Activated CD4-positive, alpha-beta T cell treated with anti-CD3 and anti-CD28 coated beads, Interleukin-2, Interleukin-4, amounts not matched to agents 100 ng/mL and 50 ng/mL, durations not matched to agents 16 hours and 8 hours (primary cell): ENCODE measurements at regions not wholly inside any gene's neighbourhood (a gene's known extent, or its start where the extent isn't known, plus 50 kb on each side); places are given as distances from the start of the nearest gene placed in this dataset.
A peak's percentile ranks its signal among the peaks of the same experiment; 100 is the strongest.
"Not testable (repeated sequence)": the region's sequence is repeated elsewhere in the genome, so short reads cannot be mapped to it uniquely, and the experiment has no call there.

Experiments used
- DNase-seq: peaks from one replicate; pipeline ENCODE4 v3.0.0-alpha.2; 2020; ENCODE audit warnings: low spot score

DNA sequence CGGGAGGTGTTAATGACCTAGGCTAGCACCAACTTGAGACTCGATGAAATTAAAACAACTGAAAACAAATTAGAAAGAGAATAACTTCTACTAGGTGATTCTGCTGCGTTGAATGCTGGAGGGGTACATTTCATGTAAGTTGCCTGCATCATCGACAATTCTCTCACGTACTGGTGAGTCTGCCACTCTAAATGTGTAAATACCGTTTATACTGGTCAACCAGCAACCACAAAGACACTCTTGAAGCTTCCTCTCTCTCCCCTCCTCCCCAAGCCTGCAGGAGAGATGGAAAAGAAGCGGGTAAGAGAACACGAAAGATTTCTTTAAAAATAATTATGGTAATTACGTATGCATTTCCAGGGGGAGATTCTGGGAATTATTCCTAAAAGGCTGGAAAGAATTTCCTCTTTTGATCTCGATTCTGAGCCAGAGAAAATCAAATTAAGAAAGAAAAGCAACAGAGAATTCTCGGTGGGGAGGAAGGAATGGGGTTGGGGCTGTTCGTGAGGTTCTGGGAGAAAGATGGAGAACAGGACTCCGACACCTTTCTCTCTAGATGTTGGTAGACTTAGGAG lies 68.6 kb upstream of the MRTFB start:
- DNase-seq: no peak

DNA sequence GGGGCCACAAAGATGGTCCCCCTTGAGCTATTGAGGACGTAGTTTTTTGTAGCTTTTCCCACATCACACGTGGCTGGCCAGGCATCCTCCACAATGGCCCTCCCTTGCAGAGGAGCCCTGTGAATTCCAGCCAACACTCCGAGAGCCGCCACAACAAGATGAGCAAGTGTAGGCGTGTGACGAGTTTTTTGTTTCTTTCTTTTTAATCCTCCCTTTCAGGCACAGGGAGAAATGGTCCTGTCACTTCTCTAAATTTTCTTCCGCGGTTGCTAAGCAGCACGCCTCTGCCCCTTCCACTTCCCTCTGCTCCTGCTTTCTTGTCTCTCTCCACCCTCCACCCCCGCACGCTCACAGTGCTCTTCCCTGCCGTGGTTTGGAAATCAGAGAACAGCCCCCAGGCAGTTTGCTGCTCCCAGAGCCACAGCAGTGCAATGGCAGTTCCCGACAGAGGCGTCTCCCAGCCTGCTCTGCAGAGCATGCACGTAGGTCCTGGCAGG lies 68.0 kb upstream of the MRTFB start:
- no peak for DNase-seq

DNA sequence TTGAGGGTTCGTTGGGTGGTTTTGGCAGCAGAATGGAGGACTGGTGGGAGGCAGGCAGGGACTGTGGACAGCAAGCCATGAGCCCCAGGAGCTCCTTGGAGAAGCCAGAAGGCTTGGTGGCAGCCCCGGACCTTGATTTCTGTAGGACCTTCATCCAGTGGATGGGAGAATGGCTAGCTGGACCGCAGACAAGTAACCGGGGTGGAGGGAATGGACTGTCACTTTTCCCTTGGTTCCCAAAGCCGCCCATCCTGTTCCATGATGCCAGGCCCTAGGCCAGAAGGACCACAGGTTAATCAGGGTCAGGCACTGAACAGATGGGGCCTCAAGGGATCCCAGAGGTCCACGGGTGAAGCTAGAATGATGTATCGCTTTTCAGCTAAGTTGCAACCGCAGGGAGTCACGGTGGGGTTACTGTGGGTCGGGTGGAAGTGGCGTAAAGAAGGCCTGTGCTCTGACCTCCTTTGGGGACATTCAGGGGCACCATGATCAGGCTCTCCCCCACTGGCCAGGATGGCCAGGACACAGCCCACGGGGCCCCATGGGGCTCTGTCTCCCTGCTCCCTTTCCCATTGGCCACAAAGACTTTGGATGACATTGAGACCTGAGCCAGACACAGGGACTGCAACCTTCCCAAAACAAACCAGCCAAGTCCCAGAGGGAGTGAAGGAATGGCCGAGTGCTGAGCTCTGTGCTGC lies 66.9 kb upstream of the MRTFB start:
- DNase-seq: no peak

DNA sequence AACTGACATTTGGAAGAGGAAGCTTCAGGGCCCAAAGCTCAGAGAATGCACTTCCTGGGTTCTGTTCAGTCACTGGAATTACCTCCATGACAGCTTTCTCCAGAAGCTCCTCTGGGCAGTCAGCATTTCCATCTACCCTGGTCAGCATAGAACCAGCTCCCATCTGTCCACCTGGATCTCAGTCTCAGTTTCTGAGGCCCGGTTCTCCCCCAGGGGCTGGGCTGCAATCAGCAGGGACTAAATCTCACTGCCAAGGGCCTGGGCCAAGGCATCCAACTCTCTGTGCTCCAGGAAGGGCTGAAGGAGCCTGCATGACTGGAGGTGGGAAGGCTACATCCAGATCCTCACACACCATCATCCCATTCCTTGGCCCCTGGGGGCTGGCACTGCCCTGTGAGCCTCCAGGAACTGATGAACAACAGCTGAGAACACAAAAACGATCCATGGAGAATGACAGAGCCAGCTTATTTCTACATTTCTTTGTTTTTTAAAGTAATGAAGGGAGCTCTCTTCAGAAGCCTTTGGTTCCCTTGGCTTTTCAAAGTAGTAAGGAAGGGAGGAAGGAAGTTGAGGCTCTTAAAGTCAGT lies 66.3 kb upstream of the MRTFB start:
- DNase-seq: no peak

DNA sequence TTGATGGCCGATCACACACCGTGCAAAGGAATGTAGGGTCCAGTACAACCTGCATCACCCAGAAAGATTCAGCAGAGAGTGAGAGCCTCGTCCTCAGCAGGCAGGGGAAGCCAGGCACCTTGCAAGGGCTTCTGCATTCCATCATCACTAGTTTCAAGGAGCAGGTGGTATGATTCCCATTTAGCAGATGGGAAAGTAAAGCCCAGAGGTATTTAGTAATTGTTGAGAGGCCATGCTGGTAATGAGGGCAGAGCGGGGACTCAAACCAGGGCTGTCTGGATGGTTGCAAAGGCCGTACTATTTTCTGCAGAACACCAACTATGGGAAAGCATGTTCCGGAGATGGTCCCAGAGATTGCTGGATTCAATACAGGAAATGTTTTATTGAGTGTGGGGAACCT lies 65.8 kb upstream of the MRTFB start:
- no peak for DNase-seq

DNA sequence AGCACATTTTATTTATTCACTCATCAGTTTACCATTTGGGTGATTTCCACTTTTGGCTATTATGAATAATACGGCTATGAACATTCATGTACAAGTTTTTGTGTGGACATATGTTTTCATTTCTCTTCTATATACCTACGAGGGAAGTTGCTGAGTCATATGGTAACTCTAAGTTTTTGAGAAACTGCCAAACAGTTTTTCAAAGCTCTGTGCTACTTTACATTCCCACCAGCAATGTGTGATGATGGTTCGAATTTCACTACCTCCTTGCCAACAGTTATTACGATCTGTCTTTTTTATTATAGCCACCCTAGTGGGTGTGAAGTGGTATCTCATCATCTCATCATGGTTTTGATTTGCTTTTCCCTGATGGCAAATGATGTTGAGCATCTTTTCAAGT lies 63.7 kb upstream of the MRTFB start:
- DNase-seq: peak; percentile 34

DNA sequence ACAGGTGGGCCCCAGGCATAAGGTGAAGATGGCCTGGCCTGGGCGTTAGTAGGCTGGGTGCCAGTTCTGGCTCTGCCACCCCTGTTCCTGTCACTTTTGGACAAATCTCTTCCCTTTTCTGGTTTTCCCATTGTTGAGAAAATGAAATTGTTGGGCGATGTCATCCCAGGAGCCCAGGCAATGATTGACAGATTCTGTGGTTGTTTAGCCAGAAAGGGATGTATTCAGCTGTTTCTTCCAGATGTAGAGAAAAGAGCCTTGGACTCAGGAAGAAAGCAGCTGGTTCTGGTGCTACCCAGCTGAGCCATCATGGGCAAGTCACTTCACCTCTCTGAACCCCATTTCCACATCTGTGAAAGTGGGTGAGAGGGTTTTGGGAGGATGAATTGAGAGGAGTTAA lies 60.1 kb upstream of the MRTFB start:
- DNase-seq: no peak

DNA sequence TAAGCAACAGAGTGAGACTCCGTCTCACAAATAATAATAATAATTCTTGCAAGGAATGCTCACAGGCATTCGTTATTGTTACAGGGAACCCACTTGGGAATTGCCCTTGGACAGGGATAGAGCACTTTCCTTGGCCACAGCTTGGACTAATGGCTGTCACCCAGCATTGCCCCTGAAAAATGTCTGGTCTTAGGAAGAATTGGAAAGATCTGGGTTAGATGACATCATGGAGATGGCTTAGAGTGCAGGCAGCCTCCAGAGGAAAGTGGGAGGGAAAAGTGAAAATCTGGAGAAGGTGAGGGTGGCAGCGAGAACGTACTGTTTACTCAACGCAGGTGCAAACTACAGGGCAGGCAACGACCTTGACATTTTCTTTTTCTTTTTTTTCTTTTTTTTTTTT lies 59.3 kb upstream of the MRTFB start:
- DNase-seq: no peak

DNA sequence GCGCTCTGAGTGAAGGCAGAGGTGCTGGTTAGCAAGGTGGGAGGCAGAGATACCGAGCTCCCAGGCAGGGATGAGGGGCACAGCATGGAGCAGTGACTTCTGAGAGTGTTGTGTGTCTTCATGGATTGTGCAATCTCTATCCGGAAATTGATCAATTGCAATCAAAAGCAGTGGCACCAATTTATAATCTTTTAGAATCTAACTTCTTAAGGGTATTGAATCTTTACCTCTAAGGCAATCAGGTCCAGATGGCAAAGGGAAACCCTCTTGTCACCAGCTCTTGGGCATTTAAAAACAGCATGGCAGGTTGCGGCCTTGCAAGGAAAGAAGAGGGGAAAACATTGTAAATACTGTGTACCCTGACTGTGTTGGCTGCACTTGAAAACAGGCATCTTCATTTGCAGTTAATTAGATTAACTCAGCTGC lies 58.0 kb upstream of the MRTFB start:
- DNase-seq: no peak

DNA sequence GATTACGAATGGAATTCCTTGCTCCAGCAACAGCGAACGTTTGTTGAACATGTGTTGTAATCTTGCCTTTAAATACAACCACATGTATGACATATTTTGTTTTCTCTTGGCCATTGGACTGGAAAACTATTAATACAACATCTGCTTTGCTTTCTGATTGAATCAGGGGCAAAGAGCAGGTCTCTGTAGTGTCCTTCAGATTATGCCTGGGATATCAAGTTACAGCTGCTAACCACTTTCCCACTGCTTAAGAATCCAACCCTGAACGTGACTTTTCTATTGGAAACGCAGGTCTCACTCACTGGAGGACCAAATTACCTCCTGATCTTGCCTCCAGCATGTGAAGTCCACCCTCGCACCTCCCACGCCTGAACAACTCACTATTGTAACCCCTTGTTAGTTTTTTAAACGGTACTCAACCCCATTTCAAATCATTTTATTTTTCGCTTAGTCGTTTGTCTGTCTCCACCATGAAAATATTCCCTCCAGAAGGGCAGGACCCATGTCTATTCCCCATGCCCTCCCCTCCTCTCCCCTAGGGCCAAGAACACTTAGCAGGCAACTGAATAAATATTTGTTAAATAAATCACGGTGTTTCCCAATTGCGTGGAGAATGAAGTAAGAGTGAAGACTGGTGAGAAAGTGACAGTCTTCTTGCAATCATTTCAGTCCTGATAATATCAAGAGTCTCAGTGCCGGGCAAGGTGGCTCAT lies 57.4 kb upstream of the MRTFB start:
- DNase-seq: no peak

DNA sequence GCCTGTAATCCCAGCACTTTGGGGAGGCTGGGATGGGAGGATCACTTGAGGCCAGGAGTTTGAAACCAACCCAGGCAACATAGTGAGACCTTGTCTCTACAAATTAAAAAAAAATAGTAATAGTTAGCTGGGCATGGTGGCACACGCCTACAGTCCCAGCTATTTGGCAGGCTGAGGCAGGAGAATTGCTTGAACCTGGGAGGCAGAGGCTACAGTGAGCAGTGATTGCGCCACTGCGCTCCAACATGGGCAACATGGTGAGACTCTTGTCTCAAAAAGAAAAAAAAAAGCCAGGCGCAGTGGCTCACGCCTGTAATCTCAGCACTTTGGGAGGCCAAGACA lies 56.9 kb upstream of the MRTFB start:
- no peak for DNase-seq

DNA sequence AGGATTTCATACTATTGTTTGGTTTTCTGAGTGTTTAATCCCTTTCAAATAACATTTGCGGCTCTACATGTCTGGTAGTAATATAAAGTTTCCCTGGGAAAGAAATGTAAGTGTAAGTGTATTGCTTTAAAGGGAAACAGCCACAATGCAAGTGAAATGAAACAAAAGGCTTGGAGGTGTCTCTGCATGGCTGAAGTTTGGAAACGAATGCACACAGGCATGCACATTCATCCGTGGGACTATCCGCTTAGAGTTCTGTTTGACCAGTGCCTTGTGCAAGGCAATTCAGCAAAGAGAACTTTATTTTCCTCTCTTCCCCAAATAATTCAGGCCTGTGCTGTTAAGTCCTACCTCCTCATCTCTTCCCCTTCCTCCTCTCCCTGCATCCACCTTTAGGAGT lies 56.1 kb upstream of the MRTFB start:
- no peak for DNase-seq

DNA sequence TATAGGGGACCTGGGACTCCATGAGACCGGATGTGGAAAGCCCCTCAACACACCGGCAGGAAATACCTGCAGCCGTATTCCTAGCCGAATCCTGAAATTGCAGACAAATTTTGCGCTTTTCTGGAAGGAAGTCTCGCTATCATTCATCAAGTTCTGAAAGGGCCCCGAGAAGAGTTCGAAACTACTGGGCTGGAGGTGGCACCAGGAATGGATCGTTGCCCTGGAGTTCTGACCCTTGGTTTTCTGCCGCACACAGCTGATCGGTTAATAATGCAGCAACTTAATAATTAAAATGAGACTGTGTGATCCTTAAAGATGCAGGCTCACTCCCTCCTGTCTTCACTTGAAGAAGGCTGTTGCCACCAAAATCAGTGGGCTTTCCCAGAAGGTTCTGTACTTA lies 55.7 kb upstream of the MRTFB start:
- no peak for DNase-seq

DNA sequence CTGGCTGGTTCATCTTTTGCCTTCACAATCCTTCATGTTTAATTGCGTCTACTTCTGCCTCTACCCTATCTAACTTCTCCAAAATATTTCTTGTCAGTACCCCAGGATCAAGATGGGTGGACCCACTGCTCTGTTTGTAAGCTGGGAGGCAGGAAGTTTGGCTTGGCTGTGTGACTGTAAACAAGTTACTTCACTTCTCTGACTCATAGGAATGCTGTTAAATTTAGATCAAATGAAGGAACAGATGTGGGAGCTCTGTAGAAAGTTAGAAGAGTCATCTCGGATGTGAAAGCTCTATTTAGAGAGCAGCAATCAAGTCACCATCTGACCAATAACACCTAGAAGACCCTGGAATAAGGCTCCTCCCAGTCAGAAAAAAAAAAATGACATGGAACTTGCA lies 55.2 kb upstream of the MRTFB start:
- no peak for DNase-seq

DNA sequence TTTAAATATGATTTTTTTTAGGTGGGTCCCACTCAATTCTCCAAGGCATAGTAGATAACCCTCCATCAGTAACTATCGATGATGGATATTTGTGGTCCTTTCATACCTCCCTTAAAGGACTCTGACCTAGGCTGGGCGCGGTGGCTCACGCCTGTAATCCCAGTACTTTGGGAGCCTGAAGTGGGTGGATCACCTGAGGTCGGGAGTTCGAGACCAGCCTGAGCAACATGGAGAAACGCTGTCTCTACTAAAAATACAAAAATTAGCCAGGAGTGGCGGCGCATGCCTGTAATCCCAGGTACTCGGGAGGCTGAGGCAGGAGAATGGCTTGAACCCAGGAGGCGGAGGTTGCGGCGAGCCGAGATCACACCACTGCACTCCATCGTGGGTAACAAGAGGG lies 54.8 kb upstream of the MRTFB start:
- not testable (repeated sequence) for DNase-seq

DNA sequence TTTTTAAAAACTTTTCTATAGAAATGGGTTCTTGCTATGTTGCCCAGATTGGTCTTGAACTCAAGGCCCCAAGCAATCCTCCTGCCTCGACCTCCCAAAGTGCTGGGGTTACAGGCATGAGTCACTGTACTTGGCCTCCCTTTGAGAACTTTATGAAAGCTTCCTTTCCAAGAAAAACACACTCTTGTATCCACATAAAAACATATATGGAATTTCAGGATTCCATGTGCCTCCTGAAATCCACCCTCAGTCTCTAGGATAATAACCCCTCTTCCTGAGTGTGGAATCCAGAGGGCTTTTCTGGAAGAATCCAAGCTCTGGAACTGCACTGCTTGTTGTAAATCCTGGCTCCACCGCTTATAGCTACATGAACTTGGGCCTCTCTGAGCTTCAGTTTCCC lies 53.2 kb upstream of the MRTFB start:
- no peak for DNase-seq

DNA sequence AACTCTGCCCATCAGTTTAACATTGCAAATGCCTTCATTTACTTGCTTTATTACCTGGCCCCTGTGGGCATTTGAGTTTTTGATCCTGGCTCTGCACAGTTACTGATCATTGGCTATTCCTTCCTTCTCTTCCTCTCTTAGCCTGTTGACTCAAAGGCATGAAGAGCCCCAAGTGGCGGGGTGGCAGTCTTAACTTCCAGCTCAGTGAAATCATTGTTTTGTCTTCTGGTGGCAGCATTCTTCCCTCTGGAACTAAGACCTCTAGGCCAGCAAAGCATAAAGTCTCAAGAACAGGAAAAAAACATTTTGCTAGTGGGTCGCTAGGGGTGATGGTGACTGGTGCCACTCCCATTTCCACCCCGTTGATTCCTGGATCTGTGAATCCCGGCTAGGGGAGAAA lies 52.3 kb upstream of the MRTFB start:
- DNase-seq: no peak

DNA sequence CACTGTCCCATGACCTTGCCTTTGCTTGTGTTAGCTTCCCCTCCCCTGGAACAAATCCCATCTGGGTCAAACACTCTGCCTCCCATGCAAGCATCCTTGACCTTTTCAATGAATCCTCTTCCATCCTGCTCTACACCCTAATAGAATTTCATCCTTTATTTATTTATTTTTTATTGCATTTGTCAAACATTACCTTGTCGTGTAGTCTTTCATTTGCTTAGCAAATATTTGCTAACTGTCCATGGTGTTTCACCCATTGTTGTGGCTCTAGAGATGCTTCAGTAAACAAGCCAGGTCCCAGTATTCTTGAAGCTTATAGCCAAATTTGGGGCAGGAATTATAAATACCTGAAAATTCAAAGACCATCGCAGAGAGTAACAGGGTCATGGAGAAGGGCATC lies 51.0 kb upstream of the MRTFB start:
- no peak for DNase-seq
